ENCODE measurements at regions not wholly inside any gene's neighbourhood (a gene's known extent, or its start where the extent isn't known, plus 50 kb on each side); places are given as distances from the start of the nearest gene placed in this dataset.

GRCh38 chr10:124267911-124268549 lies 150.7 kb downstream of the OAT start:
- no peak overlapping the region for H3K4me3 ChIP-seq (ENCODE audit: low read length)
- peaks cover 7% of the 10 kb centered on the region; the same call in 1 of the 2 replicates for H3K9me3 ChIP-seq (ENCODE audit: control insufficient read depth, insufficient read depth, low read length)
- no peaks in the 10 kb centered on the region for H3K79me2 ChIP-seq (ENCODE audit: control insufficient read depth, low read length)
- no peaks in the 10 kb centered on the region for H3K4me1 ChIP-seq (ENCODE audit: control insufficient read depth, low read length)
- no peaks in the 10 kb centered on the region for H4K20me1 ChIP-seq (ENCODE audit: control insufficient read depth, insufficient read depth, low read depth, low read length)
- H3K36me3 ChIP-seq (ENCODE audit: control insufficient read depth, low read length), result no peaks in the 10 kb centered on the region
- H3K27ac ChIP-seq (ENCODE audit: low read depth, low read length), result no peak overlapping the region
- no peaks in the 10 kb centered on the region for H3K9me2 ChIP-seq (replicated peaks; ENCODE audit: control insufficient read depth, low read length)
- H3K4me2 ChIP-seq (ENCODE audit: low read length), result no peak overlapping the region
- no peaks in the 10 kb centered on the region for H3K27me3 ChIP-seq (ENCODE audit: control insufficient read depth, low read length)
- TF ChIP-seq EZH2phosphoT487 (IDR thresholded peaks at IDR 0.05; ENCODE audit: borderline replicate concordance, low read length) (no peak), CTCF (IDR thresholded peaks at IDR 0.05; ENCODE audit: low read depth, low read length, poor library complexity, severe bottlenecking) (no peak)
- no peaks in the 10 kb centered on the region for H3F3A ChIP-seq (ENCODE audit: control insufficient read depth, insufficient read depth)

DNA sequence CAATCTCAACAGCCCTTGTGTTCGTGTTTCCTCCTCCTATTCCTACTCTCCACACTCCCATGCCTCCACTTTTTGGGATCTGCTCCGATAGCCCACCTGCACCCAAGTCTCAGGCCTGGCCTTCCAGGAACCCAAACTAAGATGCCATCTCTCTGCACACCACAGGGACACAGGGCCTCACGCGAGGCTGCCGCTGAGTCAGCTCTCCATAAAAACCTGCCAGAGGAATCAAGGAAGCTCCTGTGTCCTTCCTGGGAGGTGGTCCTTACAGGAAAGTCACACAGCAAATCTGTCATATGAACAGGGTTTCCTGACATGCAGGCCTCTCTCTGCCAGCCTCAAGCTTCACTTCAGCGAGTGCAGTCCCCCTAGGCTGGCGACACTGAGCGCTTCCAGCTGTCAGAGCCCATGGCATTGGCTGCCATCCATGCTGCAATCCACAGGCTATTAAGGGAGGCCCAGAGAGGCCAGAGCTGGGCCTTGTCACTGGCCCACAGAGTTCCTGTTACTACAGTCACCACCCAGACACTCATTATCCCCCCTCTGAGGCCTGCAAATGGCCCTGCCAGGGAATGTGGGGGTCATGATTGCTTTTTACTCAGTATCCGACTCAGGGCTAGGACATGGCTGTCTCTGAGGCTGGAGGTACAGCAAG lies 151.4 kb downstream of the OAT start:
- Histone ChIP-seq H3K9me3 (ENCODE audit: control insufficient read depth, insufficient read depth, low read length) (peaks cover 2% of the 10 kb centered on the region; the same call in 1 of the 2 replicates), H4K20me1 (ENCODE audit: control insufficient read depth, insufficient read depth, low read depth, low read length) (no peaks in the 10 kb centered on the region), H3K27me3 (ENCODE audit: control insufficient read depth, low read length) (no peaks in the 10 kb centered on the region), H3K4me1 (ENCODE audit: control insufficient read depth, low read length) (no peaks in the 10 kb centered on the region), H3K36me3 (ENCODE audit: control insufficient read depth, low read length) (no peaks in the 10 kb centered on the region), H3K79me2 (ENCODE audit: control insufficient read depth, low read length) (no peaks in the 10 kb centered on the region), H3K4me3 (ENCODE audit: low read length) (no peak overlapping the region), H3F3A (ENCODE audit: control insufficient read depth, insufficient read depth) (no peaks in the 10 kb centered on the region), H3K27ac (ENCODE audit: low read depth, low read length) (no peak overlapping the region), H3K4me2 (ENCODE audit: low read length) (no peak overlapping the region), H3K9me2 (replicated peaks; ENCODE audit: control insufficient read depth, low read length) (no peaks in the 10 kb centered on the region)
- TF ChIP-seq EZH2phosphoT487 (IDR thresholded peaks at IDR 0.05; ENCODE audit: borderline replicate concordance, low read length) (no peak), CTCF (IDR thresholded peaks at IDR 0.05; ENCODE audit: low read depth, low read length, poor library complexity, severe bottlenecking) (no peak)

GRCh38 chr10:124266468-124267230 lies 152.1 kb downstream of the OAT start:
- no peak for TF ChIP-seq CTCF (IDR thresholded peaks at IDR 0.05; ENCODE audit: low read depth, low read length, poor library complexity, severe bottlenecking)
- H3K36me3 ChIP-seq (ENCODE audit: control insufficient read depth, low read length), result no peaks in the 10 kb centered on the region
- H3K9me3 ChIP-seq (ENCODE audit: control insufficient read depth, insufficient read depth, low read length), result no peaks in the 10 kb centered on the region
- no peak overlapping the region for H3K4me3 ChIP-seq (ENCODE audit: low read length)
- no peaks in the 10 kb centered on the region for H3K79me2 ChIP-seq (ENCODE audit: control insufficient read depth, low read length)
- H4K20me1 ChIP-seq (ENCODE audit: control insufficient read depth, insufficient read depth, low read depth, low read length), result no peaks in the 10 kb centered on the region
- no peak overlapping the region for H3K27ac ChIP-seq (ENCODE audit: low read depth, low read length)
- no peak overlapping the region for H3K4me2 ChIP-seq (ENCODE audit: low read length)
- no peaks in the 10 kb centered on the region for H3K9me2 ChIP-seq (replicated peaks; ENCODE audit: control insufficient read depth, low read length)
- H3F3A ChIP-seq (ENCODE audit: control insufficient read depth, insufficient read depth), result no peaks in the 10 kb centered on the region
- H3K4me1 ChIP-seq (ENCODE audit: control insufficient read depth, low read length), result no peaks in the 10 kb centered on the region
- H3K27me3 ChIP-seq (ENCODE audit: control insufficient read depth, low read length), result no peaks in the 10 kb centered on the region
